ENCODE measurements at regions not wholly inside any gene's neighbourhood (a gene's known extent, or its start where the extent isn't known, plus 50 kb on each side); places are given as distances from the start of the nearest gene placed in this dataset.

GRCh38 chr15:62316413-62317060, 151.5 kb upstream of the C2CD4B start:
- Mint-ChIP-seq H3K27ac (ENCODE audit: unreplicated experiment) (no peak overlapping the region), H3K4me1 (ENCODE audit: low read depth, unreplicated experiment) (no peaks in the 10 kb centered on the region), H3K4me3 (ENCODE audit: unreplicated experiment) (no peak overlapping the region), H3K27me3 (ENCODE audit: unreplicated experiment) (no peaks in the 10 kb centered on the region), H3K9me3 (ENCODE audit: unreplicated experiment) (no peaks in the 10 kb centered on the region), H3K36me3 (ENCODE audit: unreplicated experiment) (no peaks in the 10 kb centered on the region)
- TF ChIP-seq, protein P1, sequence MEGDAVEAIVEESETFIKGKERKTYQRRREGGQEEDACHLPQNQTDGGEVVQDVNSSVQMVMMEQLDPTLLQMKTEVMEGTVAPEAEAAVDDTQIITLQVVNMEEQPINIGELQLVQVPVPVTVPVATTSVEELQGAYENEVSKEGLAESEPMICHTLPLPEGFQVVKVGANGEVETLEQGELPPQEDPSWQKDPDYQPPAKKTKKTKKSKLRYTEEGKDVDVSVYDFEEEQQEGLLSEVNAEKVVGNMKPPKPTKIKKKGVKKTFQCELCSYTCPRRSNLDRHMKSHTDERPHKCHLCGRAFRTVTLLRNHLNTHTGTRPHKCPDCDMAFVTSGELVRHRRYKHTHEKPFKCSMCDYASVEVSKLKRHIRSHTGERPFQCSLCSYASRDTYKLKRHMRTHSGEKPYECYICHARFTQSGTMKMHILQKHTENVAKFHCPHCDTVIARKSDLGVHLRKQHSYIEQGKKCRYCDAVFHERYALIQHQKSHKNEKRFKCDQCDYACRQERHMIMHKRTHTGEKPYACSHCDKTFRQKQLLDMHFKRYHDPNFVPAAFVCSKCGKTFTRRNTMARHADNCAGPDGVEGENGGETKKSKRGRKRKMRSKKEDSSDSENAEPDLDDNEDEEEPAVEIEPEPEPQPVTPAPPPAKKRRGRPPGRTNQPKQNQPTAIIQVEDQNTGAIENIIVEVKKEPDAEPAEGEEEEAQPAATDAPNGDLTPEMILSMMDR (IDR thresholded peaks at IDR 0.05; ENCODE audit: partially characterized antibody, unreplicated experiment): no peak
- no peak for DNase-seq

DNA sequence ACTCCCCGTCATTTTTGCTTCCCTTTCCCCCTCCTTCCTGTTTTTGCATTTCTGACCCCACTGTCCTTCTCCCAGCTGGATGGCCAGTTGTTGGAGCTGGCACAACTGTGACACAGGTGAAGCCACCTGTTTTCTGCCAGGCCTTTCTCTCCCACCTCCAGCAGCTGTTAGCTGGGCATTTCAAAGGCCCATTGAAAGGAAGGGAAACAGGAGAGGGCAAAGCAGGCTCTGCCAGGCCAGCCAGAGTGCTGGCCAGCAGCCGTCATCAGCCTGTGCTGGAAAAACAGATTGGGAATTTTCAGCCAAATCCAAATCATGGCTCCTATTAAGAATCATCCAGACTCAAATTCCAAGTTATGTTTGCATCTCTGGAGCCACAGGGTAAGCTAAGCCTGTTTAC, 155.2 kb upstream of the C2CD4B start:
- TF ChIP-seq, protein P1 (IDR thresholded peaks at IDR 0.05; ENCODE audit: partially characterized antibody, unreplicated experiment): no peak
- Mint-ChIP-seq H3K4me3 (ENCODE audit: unreplicated experiment) (no peak overlapping the region), H3K4me1 (ENCODE audit: low read depth, unreplicated experiment) (no peaks in the 10 kb centered on the region), H3K36me3 (ENCODE audit: unreplicated experiment) (no peaks in the 10 kb centered on the region), H3K27ac (ENCODE audit: unreplicated experiment) (no peak overlapping the region), H3K9me3 (ENCODE audit: unreplicated experiment) (no peaks in the 10 kb centered on the region), H3K27me3 (ENCODE audit: unreplicated experiment) (peaks cover 2% of the 10 kb centered on the region)
- no peak for DNase-seq

- no peaks in the 10 kb centered on the region for H3K36me3 Mint-ChIP-seq (ENCODE audit: unreplicated experiment)
- peaks cover 2% of the 10 kb centered on the region for H3K27me3 Mint-ChIP-seq (ENCODE audit: unreplicated experiment)
- no peak overlapping the region for H3K27ac Mint-ChIP-seq (ENCODE audit: unreplicated experiment)
- no peaks in the 10 kb centered on the region for H3K4me1 Mint-ChIP-seq (ENCODE audit: low read depth, unreplicated experiment)
- TF ChIP-seq, protein P1 (IDR thresholded peaks at IDR 0.05; ENCODE audit: partially characterized antibody, unreplicated experiment): no peak
- no peak overlapping the region for H3K4me3 Mint-ChIP-seq (ENCODE audit: unreplicated experiment)
- DNase-seq: no peak
- no peaks in the 10 kb centered on the region for H3K9me3 Mint-ChIP-seq (ENCODE audit: unreplicated experiment)
These were observed 158.3 kb upstream of the C2CD4B start for GRCh38 chr15:62323353-62323890.

- Mint-ChIP-seq H3K9me3 (ENCODE audit: unreplicated experiment) (no peaks in the 10 kb centered on the region), H3K4me3 (ENCODE audit: unreplicated experiment) (no peak overlapping the region), H3K36me3 (ENCODE audit: unreplicated experiment) (no peaks in the 10 kb centered on the region), H3K4me1 (ENCODE audit: low read depth, unreplicated experiment) (no peaks in the 10 kb centered on the region), H3K27ac (ENCODE audit: unreplicated experiment) (no peak overlapping the region), H3K27me3 (ENCODE audit: unreplicated experiment) (peaks cover 2% of the 10 kb centered on the region)
- no peak for DNase-seq
- TF ChIP-seq, protein P1 (IDR thresholded peaks at IDR 0.05; ENCODE audit: partially characterized antibody, unreplicated experiment): no peak
These were observed 159.3 kb upstream of the C2CD4B start for GRCh38 chr15:62324382-62324781.

- H3K4me1 Mint-ChIP-seq (ENCODE audit: low read depth, unreplicated experiment): no peaks in the 10 kb centered on the region
- peaks cover 2% of the 10 kb centered on the region for H3K27me3 Mint-ChIP-seq (ENCODE audit: unreplicated experiment)
- H3K9me3 Mint-ChIP-seq (ENCODE audit: unreplicated experiment): no peaks in the 10 kb centered on the region
- TF ChIP-seq, protein P1 (IDR thresholded peaks at IDR 0.05; ENCODE audit: partially characterized antibody, unreplicated experiment): no peak
- DNase-seq: no peak
- H3K27ac Mint-ChIP-seq (ENCODE audit: unreplicated experiment): no peak overlapping the region
- H3K36me3 Mint-ChIP-seq (ENCODE audit: unreplicated experiment): no peaks in the 10 kb centered on the region
- H3K4me3 Mint-ChIP-seq (ENCODE audit: unreplicated experiment): no peak overlapping the region
These were observed 160.5 kb upstream of the C2CD4B start for GRCh38 chr15:62325597-62325996.

Measured in glutamatergic neuron (in vitro differentiated cells).